SK-N-SH (cell line): ENCODE measurements at regions not wholly inside any gene's neighbourhood (a gene's known extent, or its start where the extent isn't known, plus 50 kb on each side); places are given as distances from the start of the nearest gene placed in this dataset.

ENCODE experiments used
- CTCF ChIA-PET: fragments of 300-600, 350-600 bp; formaldehyde crosslinking; extraction: SDS; loops from one replicate; lab custom pipeline; 2021; lab: Yijun Ruan, JAX
- POLR2A ChIA-PET: fragments of 350-600 bp; sonication (Branson Sonifier 250); formaldehyde crosslinking; extraction: SDS; loops from one replicate; lab custom pipeline; 2020; ENCODE audit warnings: antibody characterized with exemption, inconsistent platforms; lab: Yijun Ruan, JAX
- DNase-seq: peaks from one replicate; pipeline ENCODE4 v3.0.0; 2012
- H2AFZ ChIP-seq: fragments of 200-600 bp; sonication (generic); 2 replicates; pipeline ENCODE4 v1.8.1; 2016; ENCODE audit warnings: antibody characterized with exemption, mild to moderate bottlenecking, low read depth
- H3F3A ChIP-seq: fragments of 200-600 bp; sonication (generic); replicated peaks from 2 replicates; pipeline ENCODE3; 2016; ENCODE audit warnings: antibody characterized with exemption, mild to moderate bottlenecking; ENCODE audit not compliant: insufficient read depth
- H3K27ac ChIP-seq, 2 experiments: fragments of 200-500 bp in 1 of 2; fragments of 200-600 bp in 1 of 2; sonication (Bioruptor generic) in 1 of 2; sonication (generic), shearing (Covaris generic) in 1 of 2; 2 replicates each; pipeline versions ENCODE4 v1.5.1 to v1.6.1; 2014 to 2016; ENCODE audit warnings: low read depth in 2 of 2, inconsistent platforms in 1 of 2, low read length in 1 of 2, mild to moderate bottlenecking in 1 of 2, mixed read lengths in 1 of 2
- H3K27me3 ChIP-seq: fragments of 200-600 bp; sonication (generic), shearing (Covaris generic); 2 replicates; pipeline ENCODE4 v1.6.1; 2016; ENCODE audit warnings: mixed run types; ENCODE audit not compliant: insufficient read depth
- H3K36me3 ChIP-seq, 2 experiments: fragments of 200-500 bp in 1 of 2; fragments of 200-600 bp in 1 of 2; sonication (Bioruptor generic) in 1 of 2; sonication (generic) in 1 of 2; replicated peaks in 1 of 2; 2 replicates each; pipeline versions ENCODE3 to v1.5.1; 2014 to 2016; ENCODE audit warnings: low read length in 1 of 2, mild to moderate bottlenecking in 1 of 2; ENCODE audit not compliant: insufficient read depth in 2 of 2, control insufficient read depth in 1 of 2
- H3K4me1 ChIP-seq, 2 experiments: fragments of 200-500 bp in 1 of 2; fragments of 200-600 bp in 1 of 2; sonication (Bioruptor generic) in 1 of 2; sonication (generic), shearing (Covaris generic) in 1 of 2; 2 replicates each; pipeline versions ENCODE4 v1.5.1 to v1.6.1; 2014 to 2016; ENCODE audit warnings: low read depth in 1 of 2, low read length in 1 of 2, mixed run types in 1 of 2; ENCODE audit not compliant: insufficient read depth in 2 of 2, control insufficient read depth in 1 of 2
- H3K4me2 ChIP-seq: fragments of 200-600 bp; sonication (generic), shearing (Covaris generic); 2 replicates; pipeline ENCODE4 v1.6.1; 2017; ENCODE audit warnings: mixed run types
- H3K4me3 ChIP-seq, 2 experiments: fragments of 200-500 bp in 1 of 2; fragments of 200-600 bp in 1 of 2; sonication (Bioruptor generic) in 1 of 2; sonication (generic), shearing (Covaris generic) in 1 of 2; 2 replicates each; pipeline versions ENCODE4 v1.5.1 to v1.8.1; 2014 to 2016; ENCODE audit warnings: low read depth in 2 of 2, inconsistent platforms in 1 of 2, low read length in 1 of 2, mild to moderate bottlenecking in 1 of 2, mixed read lengths in 1 of 2, moderate library complexity in 1 of 2
- H3K79me2 ChIP-seq: fragments of 200-600 bp; sonication (generic); 2 replicates; pipeline ENCODE4 v1.8.1; 2017; ENCODE audit warnings: mild to moderate bottlenecking; ENCODE audit not compliant: insufficient read depth
- H3K9ac ChIP-seq: fragments of 200-600 bp; sonication (generic); 2 replicates; pipeline ENCODE4 v1.6.1; 2017; ENCODE audit warnings: mixed run types
- H3K9me2 ChIP-seq: fragments of 200-600 bp; sonication (generic); 2 replicates; pipeline ENCODE4 v1.6.1; 2017; ENCODE audit warnings: mixed run types
- H3K9me3 ChIP-seq: fragments of 200-600 bp; sonication (generic); 2 replicates; pipeline ENCODE4 v1.6.1; 2017; ENCODE audit warnings: mixed run types, mild to moderate bottlenecking, moderate library complexity
- H4K20me1 ChIP-seq: fragments of 200-600 bp; sonication (generic); 2 replicates; pipeline ENCODE4 v1.6.1; 2017; ENCODE audit warnings: mild to moderate bottlenecking, mixed run types; ENCODE audit not compliant: insufficient read depth
- CHD2 ChIP-seq: fragments of 150-350 bp; IDR thresholded peaks from 2 replicates; pipeline ENCODE4 v1.6.1; 2018; ENCODE audit warnings: low read length; ENCODE audit not compliant: partially characterized antibody
- EP300 ChIP-seq, 2 experiments: IDR thresholded peaks; 2 replicates each; pipeline versions ENCODE4 v1.4.0 to v1.6.1; 2012; ENCODE audit warnings: borderline replicate concordance in 1 of 2, low read depth in 1 of 2, low read length in 1 of 2
- EZH2phosphoT487 ChIP-seq: fragments of 200-600 bp; sonication (generic); IDR thresholded peaks from 2 replicates; pipeline ENCODE4 v1.6.1; 2017; ENCODE audit warnings: low read depth, mixed run types, mild to moderate bottlenecking, antibody characterized with exemption, moderate library complexity, borderline replicate concordance
- FOSL2 ChIP-seq: IDR thresholded peaks from 2 replicates; pipeline ENCODE4 v1.4.0; 2012; ENCODE audit warnings: low read depth, mild to moderate bottlenecking, moderate library complexity, borderline replicate concordance
- GABPA ChIP-seq: IDR thresholded peaks from 2 replicates; pipeline ENCODE4 v1.4.0; 2012; ENCODE audit warnings: low read depth, mild to moderate bottlenecking
- GATA2 ChIP-seq: sonication (generic); formaldehyde crosslinking; IDR thresholded peaks from 2 replicates; pipeline ENCODE4 v1.5.0; 2020; ENCODE audit warnings: mild to moderate bottlenecking, missing genetic modification reagents
- JUND ChIP-seq: IDR thresholded peaks from 2 replicates; pipeline ENCODE4 v1.4.0; 2012
- POLR2AphosphoS5 ChIP-seq: IDR thresholded peaks from 2 replicates; pipeline ENCODE4 v1.6.1; 2012; ENCODE audit warnings: low read depth, low read length
- RAD21 ChIP-seq: IDR thresholded peaks from 2 replicates; pipeline ENCODE4 v1.6.1; 2012; ENCODE audit warnings: mild to moderate bottlenecking, low read length
- RCOR1 ChIP-seq: fragments of 150-350 bp; IDR thresholded peaks from 2 replicates; pipeline ENCODE4 v1.6.1; 2017; ENCODE audit warnings: antibody characterized with exemption, low read length
- SIN3A ChIP-seq: IDR thresholded peaks from 2 replicates; pipeline ENCODE4 v1.6.1; 2012; ENCODE audit warnings: low read depth, mild to moderate bottlenecking, low read length, moderate library complexity, borderline replicate concordance
- TAF1 ChIP-seq: IDR thresholded peaks from 2 replicates; pipeline ENCODE4 v1.6.1; 2012; ENCODE audit warnings: low read depth, mild to moderate bottlenecking, low read length, moderate library complexity, borderline replicate concordance
- TEAD4 ChIP-seq: IDR thresholded peaks from 2 replicates; pipeline ENCODE4 v1.4.0; 2012; ENCODE audit warnings: mild to moderate bottlenecking, borderline replicate concordance; ENCODE audit not compliant: insufficient read depth
- WGBS: methylation state at CpG from one replicate; pipeline ENCODE4 v1.1.6; 2017; ENCODE audit warnings: low lambda C conversion rate; 5-methylcytosine and 5-hydroxymethylcytosine counted together
- TF ChIP-seq, protein P1 (sequence below): IDR thresholded peaks from 2 replicates; pipeline ENCODE4 v1.4.0; 2012; ENCODE audit warnings: low read depth, borderline replicate concordance
- TF ChIP-seq, protein P2 (sequence below): IDR thresholded peaks from 2 replicates; pipeline ENCODE4 v1.4.0; 2012; ENCODE audit warnings: low read depth
- TF ChIP-seq, protein P3 (sequence below): IDR thresholded peaks from 2 replicates; pipeline ENCODE4; 2012
- TF ChIP-seq, protein P4 (sequence below): IDR thresholded peaks from 2 replicates; pipeline ENCODE4 v1.6.1; 2012; ENCODE audit warnings: mild to moderate bottlenecking, low read depth, low read length, moderate library complexity

DNA sequence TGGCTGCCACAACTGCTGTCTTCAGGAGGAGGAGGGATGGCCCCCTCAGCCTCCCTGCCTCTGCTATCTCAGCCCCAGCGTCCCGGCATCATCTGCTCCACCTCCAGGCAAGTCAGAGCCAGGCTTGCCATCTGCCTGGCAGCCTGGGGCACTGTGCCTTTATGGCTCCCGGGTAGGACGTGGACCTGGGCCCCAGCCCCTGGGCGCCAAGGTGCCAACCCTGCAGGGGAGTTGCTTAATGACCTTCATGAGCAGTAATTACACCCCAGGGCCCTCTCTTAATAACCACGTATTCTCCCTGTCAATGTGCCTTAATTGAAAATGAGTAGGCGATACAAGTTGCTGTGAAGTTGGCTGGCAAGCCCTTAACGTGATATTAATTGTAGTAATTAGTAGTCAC lies 122.1 kb upstream of the MLN start:
- CTCF ChIA-PET, result no interaction called here
- TF ChIP-seq SIN3A (no peak), JUND (no peak), GATA2 (CRISPR knock-in tag) (no peak), TEAD4 (no peak), FOSL2 (no peak), RCOR1 (no peak), EP300 (IDR thresholded peaks at IDR 0.05; ENCODE audit: borderline replicate concordance in 1 of 2, low read depth in 1 of 2, low read length in 1 of 2) (no peak), GABPA (no peak), TAF1 (no peak), EZH2phosphoT487 (no peak), RAD21 (no peak), CHD2 (no peak), POLR2AphosphoS5 (no peak)
- TF ChIP-seq, protein P1, sequence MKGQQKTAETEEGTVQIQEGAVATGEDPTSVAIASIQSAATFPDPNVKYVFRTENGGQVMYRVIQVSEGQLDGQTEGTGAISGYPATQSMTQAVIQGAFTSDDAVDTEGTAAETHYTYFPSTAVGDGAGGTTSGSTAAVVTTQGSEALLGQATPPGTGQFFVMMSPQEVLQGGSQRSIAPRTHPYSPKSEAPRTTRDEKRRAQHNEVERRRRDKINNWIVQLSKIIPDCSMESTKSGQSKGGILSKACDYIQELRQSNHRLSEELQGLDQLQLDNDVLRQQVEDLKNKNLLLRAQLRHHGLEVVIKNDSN, result no peak
- TF ChIP-seq, protein P2, sequence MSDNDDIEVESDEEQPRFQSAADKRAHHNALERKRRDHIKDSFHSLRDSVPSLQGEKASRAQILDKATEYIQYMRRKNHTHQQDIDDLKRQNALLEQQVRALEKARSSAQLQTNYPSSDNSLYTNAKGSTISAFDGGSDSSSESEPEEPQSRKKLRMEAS, result no peak
- TF ChIP-seq, protein P3, sequence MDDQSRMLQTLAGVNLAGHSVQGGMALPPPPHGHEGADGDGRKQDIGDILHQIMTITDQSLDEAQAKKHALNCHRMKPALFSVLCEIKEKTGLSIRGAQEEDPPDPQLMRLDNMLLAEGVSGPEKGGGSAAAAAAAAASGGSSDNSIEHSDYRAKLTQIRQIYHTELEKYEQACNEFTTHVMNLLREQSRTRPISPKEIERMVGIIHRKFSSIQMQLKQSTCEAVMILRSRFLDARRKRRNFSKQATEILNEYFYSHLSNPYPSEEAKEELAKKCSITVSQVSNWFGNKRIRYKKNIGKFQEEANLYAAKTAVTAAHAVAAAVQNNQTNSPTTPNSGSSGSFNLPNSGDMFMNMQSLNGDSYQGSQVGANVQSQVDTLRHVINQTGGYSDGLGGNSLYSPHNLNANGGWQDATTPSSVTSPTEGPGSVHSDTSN, result no peak
- TF ChIP-seq, protein P4, sequence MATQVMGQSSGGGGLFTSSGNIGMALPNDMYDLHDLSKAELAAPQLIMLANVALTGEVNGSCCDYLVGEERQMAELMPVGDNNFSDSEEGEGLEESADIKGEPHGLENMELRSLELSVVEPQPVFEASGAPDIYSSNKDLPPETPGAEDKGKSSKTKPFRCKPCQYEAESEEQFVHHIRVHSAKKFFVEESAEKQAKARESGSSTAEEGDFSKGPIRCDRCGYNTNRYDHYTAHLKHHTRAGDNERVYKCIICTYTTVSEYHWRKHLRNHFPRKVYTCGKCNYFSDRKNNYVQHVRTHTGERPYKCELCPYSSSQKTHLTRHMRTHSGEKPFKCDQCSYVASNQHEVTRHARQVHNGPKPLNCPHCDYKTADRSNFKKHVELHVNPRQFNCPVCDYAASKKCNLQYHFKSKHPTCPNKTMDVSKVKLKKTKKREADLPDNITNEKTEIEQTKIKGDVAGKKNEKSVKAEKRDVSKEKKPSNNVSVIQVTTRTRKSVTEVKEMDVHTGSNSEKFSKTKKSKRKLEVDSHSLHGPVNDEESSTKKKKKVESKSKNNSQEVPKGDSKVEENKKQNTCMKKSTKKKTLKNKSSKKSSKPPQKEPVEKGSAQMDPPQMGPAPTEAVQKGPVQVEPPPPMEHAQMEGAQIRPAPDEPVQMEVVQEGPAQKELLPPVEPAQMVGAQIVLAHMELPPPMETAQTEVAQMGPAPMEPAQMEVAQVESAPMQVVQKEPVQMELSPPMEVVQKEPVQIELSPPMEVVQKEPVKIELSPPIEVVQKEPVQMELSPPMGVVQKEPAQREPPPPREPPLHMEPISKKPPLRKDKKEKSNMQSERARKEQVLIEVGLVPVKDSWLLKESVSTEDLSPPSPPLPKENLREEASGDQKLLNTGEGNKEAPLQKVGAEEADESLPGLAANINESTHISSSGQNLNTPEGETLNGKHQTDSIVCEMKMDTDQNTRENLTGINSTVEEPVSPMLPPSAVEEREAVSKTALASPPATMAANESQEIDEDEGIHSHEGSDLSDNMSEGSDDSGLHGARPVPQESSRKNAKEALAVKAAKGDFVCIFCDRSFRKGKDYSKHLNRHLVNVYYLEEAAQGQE, result no peak
- WGBS, result 58% methylated on average over 8 of the region's 8 CpGs
- Histone ChIP-seq H2AFZ (no peak overlapping the region), H3K36me3 (no peaks in the 10 kb centered on the region), H3K4me1 (peaks cover 0 to 2% of the 10 kb centered on the region in 2 experiments; a peak in 1 of 4 replicates), H3K79me2 (no peaks in the 10 kb centered on the region), H3F3A (no peaks in the 10 kb centered on the region), H3K9me2 (no peaks in the 10 kb centered on the region), H4K20me1 (no peaks in the 10 kb centered on the region), H3K9me3 (no peaks in the 10 kb centered on the region), H3K27me3 (no peaks in the 10 kb centered on the region; the same call in 1 of the 2 replicates), H3K27ac (no peak overlapping the region), H3K4me2 (no peak overlapping the region), H3K4me3 (no peak overlapping the region), H3K9ac (no peak overlapping the region)
- DNase-seq, result no peak
- POLR2A ChIA-PET, result no interaction called here
